GM13976 (cell line): ENCODE measurements at regions not wholly inside any gene's neighbourhood (a gene's known extent, or its start where the extent isn't known, plus 50 kb on each side); places are given as distances from the start of the nearest gene placed in this dataset.

ENCODE experiments used
- DNase-seq: peaks from one replicate; pipeline ENCODE4 v3.0.0; 2012; ENCODE audit warnings: low spot score
- CTCF ChIP-seq: IDR thresholded peaks from 2 replicates; pipeline ENCODE4 v1.5.1; 2012; ENCODE audit warnings: borderline replicate concordance, mild to moderate bottlenecking; ENCODE audit not compliant: insufficient read depth; ENCODE audit errors: extremely low read depth, missing control alignments, control extremely low read depth
- in situ Hi-C: fragments of 300-500 bp; cut with MboI; formaldehyde crosslinking; loops from one replicate; pipeline ENCODE4 v1.12.0; 2022; ENCODE audit warnings: low sequenced_read_pairs, mixed read lengths, inconsistent platforms; ENCODE audit not compliant: unreplicated experiment

DNA sequence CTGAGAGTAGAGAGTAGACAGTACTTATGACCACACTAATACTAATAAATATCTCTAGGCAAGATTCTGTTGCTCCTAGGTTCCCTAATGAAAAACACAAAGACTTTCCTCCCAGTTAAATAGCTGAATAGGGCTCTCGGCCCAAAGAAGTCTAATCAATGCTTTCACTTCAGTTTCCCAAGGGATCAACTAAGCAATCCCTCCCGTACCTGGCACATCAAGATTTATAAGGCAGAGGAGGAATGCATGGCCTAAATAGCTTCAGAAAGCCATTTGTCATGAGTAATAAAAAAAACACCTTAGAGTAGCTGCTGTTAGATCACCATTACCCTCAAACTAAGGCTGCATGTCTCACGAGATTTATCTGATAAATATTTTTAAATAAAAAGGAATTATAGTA lies 56.8 kb upstream of the EXOC1L start:
- DNase-seq = no peak
- TF ChIP-seq CTCF = no peak
- in situ Hi-C loops = no loop called here

GRCh38 chr4:55763996-55764395 lies 55.6 kb upstream of the EXOC1L start:
- in situ Hi-C loops = no loop called here
- TF ChIP-seq CTCF = no peak
- no peak for DNase-seq

DNA sequence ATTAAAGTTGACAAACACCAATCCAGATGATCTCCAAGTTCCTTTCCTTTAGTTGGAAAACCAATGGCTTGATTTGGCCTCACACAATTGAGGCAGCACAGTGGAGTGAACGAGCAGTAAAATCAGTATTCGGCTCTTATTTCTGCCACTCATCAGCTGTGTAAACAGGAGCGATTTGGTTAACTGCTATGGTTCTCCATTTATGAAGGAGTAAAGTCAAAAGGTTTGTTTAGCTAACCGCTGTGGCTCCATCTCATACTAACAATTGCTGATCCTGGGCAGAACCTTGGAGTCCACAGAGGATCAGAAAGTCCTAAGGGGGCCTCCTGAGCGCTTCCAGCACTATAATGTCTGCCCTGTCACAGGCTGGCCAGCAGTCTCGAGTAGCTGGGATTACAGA lies 54.5 kb upstream of the EXOC1L start:
- TF ChIP-seq CTCF = no peak
- no peak for DNase-seq
- in situ Hi-C loops = no loop called here

DNA sequence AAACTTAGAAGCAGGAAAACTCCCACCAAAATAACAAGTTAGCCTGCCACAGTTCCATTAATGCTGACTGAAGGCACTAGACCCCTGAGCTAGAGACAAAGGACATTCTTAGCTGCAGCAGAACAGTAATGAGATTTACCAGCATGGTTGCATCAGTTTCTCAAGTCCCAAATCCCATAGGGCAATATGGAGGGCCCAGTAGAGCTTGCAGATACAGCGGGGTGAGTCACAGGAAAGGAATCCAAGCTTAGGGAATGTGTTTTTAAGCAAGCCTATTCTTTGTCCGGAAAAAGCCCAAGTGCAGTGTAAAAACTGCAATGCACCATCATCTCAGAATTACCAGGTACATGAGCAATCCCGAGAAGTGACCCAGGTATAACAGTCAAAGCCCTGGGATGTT lies 51.3 kb upstream of the EXOC1L start:
- no peak for DNase-seq
- in situ Hi-C loops = no loop called here
- no peak for TF ChIP-seq CTCF
